KBM-7 (cell line): ENCODE measurements at regions not wholly inside any gene's neighbourhood (a gene's known extent, or its start where the extent isn't known, plus 50 kb on each side); places are given as distances from the start of the nearest gene placed in this dataset.
"Not testable (repeated sequence)": the region's sequence is repeated elsewhere in the genome, so short reads cannot be mapped to it uniquely, and the experiment has no call there.

ENCODE experiments used
- DNase-seq: peaks from one replicate; pipeline ENCODE4 v3.0.0-alpha.2; 2015
- in situ Hi-C: fragments of 300-500 bp; cut with MboI; formaldehyde crosslinking; loops from 2 replicates; pipeline ENCODE4 v1.14.3; 2020; ENCODE audit warnings: low sequenced_read_pairs, low pct_unique_long_range_greater_than_20kb, mixed read lengths

DNA sequence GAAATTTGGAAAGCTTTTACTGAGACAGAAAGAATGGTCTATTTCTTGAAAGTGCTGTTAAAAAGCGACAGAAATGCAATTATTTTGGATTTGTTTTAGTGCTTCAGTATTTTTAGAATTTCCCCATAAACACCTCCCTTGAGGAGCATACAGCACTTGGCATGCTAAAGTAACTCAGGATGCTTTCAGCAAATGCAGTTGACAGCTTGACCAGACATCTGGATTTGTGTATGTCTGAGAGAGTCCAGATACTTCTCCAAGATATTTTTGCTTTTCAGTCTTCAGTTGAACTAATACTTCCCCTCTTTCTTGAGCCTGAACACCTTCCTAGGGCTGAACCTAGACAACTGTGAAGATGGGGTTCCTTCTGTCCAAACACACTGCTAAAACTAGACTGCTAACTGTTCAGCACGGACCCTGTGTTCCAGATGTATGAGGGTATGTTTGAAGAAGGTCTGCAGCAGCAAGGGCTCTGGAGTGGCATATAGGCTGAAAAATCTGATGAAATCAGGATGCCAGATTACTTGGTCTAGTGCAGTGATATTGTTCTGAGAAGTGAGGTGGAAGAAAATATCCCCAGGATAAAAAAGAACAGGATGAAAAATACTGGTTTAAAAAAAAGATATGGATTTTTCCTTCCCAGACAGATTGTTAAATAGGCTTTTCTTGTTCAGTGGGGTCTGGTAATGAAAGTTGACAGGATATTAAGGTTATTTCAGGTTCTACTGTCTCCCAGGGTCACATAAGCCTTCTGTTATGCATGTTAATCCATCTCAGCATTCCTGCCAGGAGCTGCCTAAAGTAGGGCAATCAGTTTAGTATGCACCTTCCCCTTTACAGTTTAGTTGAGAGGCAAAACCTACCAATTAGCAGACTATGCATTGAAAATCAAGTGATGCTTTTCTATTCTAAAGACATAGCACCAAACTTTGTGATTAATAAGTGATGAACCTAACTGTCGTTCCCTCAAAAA, 516.9 kb upstream of the TBL1XR1 start:
- in situ Hi-C loops: no loop called here

GRCh38 chr3:177714945-177715344, 517.7 kb upstream of the TBL1XR1 start:
- DNase-seq: peak; percentile 79
- in situ Hi-C loops: no loop called here

More for the DNA sequence above, 516.9 kb upstream of the TBL1XR1 start:
- DNase-seq: no peak

- in situ Hi-C loops: no loop called here
- no peak for DNase-seq
Measured at GRCh38 chr3:177715980-177716379, 518.7 kb upstream of the TBL1XR1 start.

GRCh38 chr3:177720927-177721326, 523.6 kb upstream of the TBL1XR1 start:
- DNase-seq, in situ Hi-C loops: not testable (repeated sequence)

- DNase-seq: no peak
- in situ Hi-C loops: no loop called here
Measured at GRCh38 chr3:177721864-177722785, 524.8 kb upstream of the TBL1XR1 start.

DNA sequence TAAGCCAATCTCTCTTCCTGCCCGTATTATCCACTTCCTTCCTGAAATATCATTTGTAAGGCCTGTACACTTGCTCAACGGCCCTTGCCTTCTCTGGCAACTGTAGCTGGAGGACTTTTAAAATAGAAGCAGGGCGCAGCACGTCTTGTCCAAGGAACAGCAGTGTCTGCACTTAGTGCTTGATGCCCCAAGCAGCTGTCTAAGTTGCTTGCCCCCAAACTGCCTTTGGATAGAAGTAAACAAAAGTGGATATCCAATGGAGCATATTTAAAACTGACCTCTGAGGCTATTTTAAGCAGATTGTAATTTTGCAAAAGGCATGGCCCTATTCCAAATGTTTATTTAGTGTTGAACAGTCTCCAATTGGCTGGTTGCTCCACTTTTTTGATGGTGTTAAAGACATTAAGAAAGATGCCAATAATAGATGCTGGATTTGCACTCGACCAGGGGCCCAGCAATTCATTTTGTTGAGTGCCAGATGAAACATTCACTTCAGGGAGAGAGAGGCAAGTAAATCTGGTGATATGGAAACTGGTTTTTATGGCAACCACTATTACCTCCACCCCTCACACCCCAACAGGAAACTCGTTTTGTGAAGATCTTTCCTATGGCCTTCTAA, 526.8 kb upstream of the TBL1XR1 start:
- in situ Hi-C loops: no loop called here
- peak; percentile 72 for DNase-seq

DNA sequence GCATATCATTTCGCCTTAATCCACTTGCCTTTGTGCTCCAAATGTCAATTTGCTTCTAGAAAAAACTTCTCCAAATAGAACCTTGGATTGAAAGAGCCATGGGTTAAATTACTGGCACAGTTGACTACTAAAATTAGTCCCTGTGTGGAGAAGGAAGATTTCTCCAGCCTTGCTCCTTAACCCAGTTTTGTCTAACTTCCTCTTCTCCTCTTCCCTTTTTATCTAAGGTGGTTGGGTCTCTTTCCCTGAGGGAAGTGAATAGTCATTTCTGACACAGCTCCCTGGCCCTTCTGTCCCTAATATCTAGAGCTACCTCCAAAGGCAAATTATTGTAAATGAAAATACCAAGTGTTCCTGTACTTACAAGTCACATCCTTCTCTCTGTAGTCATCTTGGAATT, 527.9 kb upstream of the TBL1XR1 start:
- in situ Hi-C loops: no loop called here
- DNase-seq: peak; percentile 76

DNA sequence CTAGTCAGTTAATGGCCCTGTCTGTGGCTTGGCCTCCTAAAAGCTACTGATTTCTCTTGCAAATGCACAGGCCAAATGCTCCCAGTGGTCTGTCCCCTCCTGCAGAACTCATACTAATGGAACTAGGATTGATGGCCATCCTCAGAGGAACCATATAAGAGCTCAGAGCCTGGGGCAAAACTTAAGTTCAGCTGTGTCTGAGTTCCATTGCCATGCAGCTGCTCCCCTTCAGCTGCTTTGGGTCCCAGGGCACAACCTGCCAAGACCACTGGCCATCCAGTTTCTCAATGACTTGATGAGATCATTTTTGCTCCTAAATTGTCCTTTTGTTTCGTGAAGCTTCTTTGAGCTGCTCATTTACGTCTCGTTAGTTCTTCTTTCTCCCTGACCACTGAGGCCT, 529.5 kb upstream of the TBL1XR1 start:
- in situ Hi-C loops: no loop called here

DNA sequence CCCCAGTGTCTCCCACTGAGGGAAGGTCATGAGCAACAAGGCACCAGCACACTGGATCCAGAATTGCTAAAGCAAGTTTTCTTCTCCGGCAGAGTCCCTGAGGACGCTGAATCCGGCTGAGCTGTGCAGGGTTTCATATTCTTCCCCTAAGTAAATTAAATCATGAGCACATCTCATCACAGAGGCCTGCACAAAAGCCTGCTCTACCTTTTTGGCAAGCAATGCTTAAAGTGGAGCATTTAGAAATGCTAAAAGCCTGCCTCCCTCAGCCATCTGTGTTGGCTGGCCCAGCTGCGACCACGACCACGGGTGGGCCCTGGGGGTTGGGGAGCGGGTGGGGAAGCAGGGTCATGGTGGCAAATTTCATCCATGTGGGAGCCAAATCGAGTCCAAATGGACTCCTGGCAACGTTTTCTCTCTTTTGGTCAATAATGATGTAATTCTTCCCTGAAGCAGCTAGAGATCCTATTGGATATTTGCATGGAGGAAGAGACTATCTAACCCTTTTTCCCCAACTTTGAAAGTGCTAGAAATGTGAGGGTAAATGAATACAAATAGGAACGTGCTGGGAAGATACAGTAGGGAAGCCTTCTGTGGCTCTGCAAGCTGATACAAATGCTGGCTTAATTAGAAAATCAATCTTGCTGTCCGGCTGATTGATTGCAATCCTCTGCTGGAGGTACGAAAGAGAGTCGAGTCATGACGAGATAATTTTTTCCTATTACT, 532.8 kb upstream of the TBL1XR1 start:
- DNase-seq: no peak
- in situ Hi-C loops: no loop called here

More for the DNA sequence above, 529.5 kb upstream of the TBL1XR1 start:
- DNase-seq: no peak

- DNase-seq: no peak
- in situ Hi-C loops: no loop called here
Measured at GRCh38 chr3:177730814-177731213, 533.5 kb upstream of the TBL1XR1 start.

GRCh38 chr3:177731644-177732268, 534.5 kb upstream of the TBL1XR1 start:
- DNase-seq: no peak
- in situ Hi-C loops: no loop called here

- no peak for DNase-seq
- in situ Hi-C loops: no loop called here
Measured at GRCh38 chr3:177733233-177733632, 536.0 kb upstream of the TBL1XR1 start.

DNA sequence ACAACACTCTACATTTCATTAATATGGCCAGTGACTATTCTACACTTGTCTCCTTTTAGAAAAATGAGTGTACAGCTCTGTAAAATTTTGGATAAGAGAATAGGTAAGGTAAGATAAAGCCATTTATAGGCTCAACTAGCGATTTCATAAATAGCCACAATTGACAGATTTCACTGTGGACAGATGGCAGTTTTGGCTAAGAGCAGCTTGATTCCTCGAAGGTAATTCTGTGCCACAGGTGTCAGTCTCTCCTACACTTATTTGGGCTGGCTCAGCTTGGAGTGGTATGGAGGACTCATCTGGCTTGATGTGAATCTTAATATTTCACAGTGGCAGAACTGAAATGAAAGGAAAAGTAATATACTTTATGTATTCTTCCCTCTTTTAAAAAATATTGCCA, 536.7 kb upstream of the TBL1XR1 start:
- in situ Hi-C loops: no loop called here
- no peak for DNase-seq

DNA sequence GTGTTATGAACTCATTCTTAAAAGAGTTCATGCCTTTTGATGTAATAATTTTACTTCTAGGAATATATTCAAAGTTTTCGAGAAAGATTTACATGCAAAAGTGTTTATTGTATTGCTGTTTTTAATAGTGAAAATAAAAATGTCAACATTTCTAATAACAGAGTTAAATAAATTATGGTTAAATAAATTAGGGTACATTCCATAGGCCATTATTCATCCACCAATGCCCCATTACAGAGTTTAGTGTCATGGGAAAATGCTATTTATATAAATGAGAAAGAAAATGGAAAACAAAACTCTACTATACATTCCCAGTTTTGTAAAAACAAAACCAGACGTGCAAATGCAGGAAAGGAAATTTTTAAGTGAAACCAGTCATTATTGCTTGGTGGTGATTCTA, 538.1 kb upstream of the TBL1XR1 start:
- DNase-seq: no peak
- in situ Hi-C loops: no loop called here

DNA sequence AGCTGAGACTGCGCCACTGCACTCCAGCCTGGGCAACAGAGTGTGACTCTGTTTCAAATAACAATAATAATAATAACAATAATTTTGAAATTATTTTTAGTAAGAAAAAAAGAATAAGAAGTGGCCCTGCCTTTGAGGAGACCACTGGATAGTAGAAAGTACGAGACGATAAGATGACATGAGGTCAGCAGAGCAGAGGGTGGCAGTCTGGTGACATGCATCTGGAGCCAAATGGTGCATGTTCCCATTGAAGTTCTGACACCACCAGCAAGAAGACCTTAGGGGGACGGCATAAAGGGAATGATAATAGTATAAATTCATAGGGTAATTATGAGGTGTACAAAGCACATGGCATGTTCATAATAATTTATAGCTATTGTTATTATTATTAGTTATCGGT, 542.2 kb upstream of the TBL1XR1 start:
- no peak for DNase-seq
- in situ Hi-C loops: no loop called here

- DNase-seq: no peak
- in situ Hi-C loops: no loop called here
Measured at GRCh38 chr3:177740254-177740653, 543.0 kb upstream of the TBL1XR1 start.

DNA sequence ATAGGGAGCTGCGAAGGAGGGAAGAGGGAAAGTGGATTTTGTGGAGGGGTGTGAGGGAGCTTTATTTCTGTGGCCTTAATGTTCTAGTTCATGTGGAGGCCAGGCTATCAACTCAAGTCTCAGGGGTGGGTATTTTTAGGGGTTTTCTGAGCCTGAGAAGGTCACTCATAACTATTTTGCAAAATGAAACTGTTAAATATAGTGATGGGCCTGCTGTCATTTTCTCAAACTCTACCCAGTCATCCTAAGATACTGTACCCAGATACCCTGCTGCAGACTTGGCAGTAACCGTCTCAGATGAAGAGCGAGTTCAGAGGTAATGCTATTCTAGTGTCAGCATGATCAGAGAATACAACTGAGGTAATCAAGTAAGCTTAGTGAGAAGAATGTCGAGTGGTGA, 545.0 kb upstream of the TBL1XR1 start:
- in situ Hi-C loops: no loop called here
- DNase-seq: no peak

- DNase-seq: no peak
Measured at GRCh38 chr3:177743173-177743890, 546.0 kb upstream of the TBL1XR1 start.

More at GRCh38 chr3:177743173-177743890, 546.0 kb upstream of the TBL1XR1 start:
- in situ Hi-C loops: no loop called here
